ENCODE measurements at regions not wholly inside any gene's neighbourhood (a gene's known extent, or its start where the extent isn't known, plus 50 kb on each side); places are given as distances from the start of the nearest gene placed in this dataset.
"Not testable (repeated sequence)": the region's sequence is repeated elsewhere in the genome, so short reads cannot be mapped to it uniquely, and the experiment has no call there.

DNA sequence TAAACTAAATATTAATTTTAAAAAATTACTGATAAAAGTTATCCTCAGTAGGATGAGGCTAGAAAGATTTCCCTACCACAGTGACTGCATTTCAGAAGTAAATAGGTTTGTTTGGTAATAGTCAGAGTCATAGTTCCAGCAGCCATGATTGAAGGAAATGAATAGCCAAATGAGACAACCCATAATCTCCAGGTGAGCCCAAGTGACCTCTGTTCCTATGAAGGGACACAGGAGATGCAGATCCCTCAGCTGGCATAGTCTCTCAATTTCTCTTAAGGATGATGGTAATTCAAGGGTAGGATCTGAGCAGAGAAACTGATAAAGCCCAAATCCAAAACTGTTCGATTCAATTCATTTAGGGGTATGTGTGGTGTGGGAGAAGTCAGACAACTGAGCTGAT lies 461.8 kb downstream of the RAP2B start:
- no peak for DNase-seq

DNA sequence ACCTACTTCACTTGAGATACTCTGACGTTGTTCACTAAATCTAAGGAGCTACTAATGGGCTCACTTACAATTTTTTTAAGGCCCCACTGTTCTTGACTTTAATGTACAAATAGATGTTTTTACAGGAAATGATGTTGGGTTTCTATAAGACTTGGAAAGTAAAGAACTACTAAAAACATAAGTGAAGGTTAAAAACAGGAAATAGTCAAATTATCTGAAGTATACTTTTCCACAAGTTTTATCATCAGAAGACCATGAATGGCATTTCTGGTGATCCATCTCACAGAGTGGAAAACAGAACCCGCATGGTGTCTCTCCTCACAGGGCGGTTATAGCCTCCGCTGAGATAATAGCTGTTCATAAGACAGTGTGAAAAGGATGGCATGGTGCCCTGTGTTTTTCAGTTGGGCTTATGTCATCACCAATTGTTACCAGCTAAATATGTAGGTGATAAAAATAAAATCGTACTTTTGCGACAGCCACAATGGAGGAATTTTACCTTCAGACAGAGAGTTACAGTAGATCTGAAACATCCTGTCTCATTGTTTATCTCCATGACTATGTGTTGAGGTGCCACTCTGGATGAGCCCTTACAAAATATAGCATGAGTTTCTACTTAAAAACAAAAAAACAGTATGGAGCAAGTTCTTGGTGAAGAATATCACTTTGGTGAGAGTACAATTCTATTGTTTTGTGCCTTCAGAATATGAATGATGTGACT lies 462.4 kb downstream of the RAP2B start:
- DNase-seq, result no peak

DNA sequence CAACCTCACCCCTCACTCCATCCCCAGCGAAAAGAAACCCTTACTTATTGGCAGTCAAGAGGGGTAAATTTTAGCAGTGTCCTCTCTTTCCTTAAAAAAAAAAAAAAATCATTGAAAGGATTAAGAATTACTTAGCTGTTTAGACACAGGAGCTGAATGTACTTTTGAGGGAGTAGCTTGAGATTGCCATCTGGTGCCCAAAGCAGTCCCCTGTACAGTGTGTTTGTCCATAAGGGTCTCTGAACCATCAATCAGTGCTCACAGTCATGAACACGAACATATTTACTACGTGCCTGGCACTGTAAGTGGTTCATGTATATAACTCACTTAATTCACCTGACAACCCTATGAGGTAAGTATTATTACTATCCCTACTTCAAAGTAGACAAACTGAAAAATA lies 463.5 kb downstream of the RAP2B start:
- no peak for DNase-seq

DNA sequence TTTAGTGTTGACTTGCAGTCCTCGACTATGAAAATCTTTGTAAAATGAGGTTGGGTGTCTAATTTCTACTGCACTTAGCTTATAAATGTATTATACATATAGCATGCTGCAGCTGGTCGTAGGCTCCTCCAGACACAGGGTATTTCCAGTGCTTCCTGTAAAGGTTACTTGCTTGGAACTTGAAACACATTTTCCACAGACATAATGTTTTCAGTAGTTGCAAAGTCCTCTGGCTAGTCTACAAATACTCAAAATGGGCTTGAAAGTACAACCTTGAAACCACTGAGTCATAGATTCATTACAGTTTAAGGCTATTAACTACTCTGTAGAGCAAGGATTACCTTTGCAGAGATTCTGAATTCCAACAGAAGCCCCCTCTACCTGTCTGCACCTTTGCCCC lies 464.1 kb downstream of the RAP2B start:
- no peak for DNase-seq

DNA sequence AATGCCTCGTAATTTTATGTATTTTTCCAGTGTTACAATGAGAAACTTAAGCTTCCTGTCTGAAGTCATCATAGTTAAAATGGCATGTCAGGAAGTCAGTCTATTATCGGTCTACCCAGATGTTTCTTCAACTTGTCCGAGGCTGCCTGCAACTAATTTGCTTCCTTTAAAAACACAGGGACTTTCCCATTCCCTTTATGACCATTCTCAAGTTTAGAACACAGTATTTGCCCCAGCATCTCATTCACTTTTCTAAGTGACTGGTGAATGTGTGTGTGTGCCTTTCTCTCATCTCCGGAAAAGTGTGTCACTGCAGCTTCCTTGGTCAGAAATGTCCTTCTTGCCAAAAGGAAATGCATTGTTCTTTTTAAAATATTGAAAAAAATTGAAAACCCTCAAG lies 466.6 kb downstream of the RAP2B start:
- no peak for DNase-seq

DNA sequence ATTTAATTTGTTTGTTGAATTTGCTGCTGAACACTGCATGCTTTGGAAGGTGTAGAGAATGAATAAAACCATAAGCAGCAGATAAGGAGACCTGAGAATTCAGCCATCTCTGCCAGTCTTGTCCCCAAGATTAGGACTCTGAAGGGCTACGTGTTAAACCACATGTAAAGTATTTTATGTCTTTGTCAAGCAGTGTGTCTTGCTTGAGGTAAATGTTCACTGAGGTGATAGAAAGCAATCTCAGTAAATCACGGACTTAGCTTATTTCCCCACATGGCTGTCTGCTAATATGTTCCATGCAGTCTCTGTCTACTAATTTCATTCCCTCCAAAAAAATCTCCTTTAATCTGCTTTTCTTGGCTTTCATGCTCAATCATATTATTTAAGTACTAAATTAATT lies 467.1 kb downstream of the RAP2B start:
- DNase-seq, result no peak

DNA sequence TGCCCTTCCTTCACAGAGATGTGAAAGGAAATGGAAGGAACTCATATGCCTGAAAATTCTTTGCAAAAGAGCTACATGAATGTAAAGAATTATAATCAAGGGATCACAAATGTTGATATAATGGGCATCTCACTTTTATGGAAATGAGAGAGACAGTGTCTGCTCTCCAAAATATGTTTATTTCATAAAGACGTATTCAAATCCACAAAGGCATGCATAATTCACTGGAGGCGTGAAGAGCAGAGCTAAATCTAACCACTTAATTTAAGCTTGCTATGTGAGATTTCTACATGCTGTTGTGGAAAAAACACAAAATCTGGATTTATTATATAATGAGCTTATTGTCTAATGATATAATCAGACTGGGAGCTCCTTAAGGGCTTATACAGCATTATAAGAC lies 469.1 kb downstream of the RAP2B start:
- no peak for DNase-seq

DNA sequence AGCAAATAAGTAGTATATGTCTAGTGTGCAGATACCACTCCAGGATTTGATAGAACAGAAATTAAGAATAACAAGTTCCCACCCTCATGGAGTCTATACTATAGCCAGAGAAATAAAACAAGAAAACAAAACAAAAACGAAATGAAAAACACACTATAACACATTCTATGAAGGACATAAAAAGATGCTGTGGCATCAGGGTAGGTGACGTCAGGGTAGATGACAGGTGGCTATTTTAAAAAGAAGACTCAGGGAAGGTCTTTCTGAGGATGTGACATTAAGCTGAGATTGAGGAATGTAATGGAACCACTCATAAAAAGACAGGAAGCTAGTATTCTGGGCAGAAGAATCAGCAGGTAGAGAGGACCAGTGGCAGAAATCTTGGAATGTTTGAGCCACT lies 469.6 kb downstream of the RAP2B start:
- DNase-seq, result no peak

DNA sequence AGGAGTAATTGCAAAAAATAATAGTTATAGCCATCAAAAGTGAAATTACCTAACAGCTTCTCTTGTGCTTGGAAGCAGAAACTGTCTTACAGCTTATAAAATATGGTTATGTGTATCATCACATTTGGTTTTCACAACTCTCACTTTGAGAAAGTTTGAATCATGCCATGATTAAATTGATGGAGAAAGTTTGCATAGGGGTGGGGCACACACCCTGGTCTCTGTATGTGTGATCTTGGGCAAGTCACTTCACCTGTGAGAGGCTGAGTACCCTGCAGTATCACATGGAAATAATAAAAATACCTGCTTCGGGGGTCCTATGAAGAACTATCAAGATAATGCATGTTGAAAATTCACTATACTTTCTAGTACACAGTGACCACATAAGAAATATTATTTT lies 471.4 kb downstream of the RAP2B start:
- DNase-seq, result no peak

DNA sequence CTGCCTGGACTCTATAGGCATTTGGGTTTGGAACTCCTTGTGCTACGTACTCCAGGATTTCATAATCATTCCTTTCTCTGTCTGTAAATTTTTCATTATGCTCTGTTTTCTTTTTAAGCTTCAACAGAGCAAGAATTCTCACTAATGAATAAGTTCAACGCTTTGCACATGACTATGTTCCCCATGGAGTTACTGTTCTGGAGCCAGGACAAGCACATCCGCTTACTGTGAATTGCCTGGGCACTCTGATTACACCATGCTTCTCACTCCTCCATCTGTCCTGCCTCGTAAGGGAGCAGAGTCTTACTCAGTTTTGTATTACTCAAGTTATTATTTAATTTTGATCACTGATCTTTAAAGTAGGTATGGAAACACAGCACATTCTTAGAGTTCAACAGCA lies 472.7 kb downstream of the RAP2B start:
- DNase-seq, result no peak

DNA sequence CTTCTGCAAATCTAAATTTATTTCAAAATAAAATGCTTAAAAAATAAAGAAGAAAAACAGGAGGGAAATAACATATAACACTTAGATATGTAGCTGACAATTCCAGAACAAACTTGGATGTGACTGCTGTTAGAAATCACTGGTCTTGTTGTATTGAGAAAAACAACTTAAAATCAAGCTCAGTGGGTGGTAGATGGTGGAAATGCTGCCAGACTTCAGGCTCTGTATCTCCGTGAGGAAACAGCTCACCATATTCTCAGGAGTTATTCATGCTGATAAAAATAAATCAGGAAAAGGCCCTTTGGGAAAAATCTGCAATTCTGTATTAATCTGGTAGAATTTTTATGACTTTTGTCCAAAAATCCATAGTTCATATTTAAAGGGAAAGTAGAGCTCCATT lies 477.6 kb downstream of the RAP2B start:
- DNase-seq, result no peak

DNA sequence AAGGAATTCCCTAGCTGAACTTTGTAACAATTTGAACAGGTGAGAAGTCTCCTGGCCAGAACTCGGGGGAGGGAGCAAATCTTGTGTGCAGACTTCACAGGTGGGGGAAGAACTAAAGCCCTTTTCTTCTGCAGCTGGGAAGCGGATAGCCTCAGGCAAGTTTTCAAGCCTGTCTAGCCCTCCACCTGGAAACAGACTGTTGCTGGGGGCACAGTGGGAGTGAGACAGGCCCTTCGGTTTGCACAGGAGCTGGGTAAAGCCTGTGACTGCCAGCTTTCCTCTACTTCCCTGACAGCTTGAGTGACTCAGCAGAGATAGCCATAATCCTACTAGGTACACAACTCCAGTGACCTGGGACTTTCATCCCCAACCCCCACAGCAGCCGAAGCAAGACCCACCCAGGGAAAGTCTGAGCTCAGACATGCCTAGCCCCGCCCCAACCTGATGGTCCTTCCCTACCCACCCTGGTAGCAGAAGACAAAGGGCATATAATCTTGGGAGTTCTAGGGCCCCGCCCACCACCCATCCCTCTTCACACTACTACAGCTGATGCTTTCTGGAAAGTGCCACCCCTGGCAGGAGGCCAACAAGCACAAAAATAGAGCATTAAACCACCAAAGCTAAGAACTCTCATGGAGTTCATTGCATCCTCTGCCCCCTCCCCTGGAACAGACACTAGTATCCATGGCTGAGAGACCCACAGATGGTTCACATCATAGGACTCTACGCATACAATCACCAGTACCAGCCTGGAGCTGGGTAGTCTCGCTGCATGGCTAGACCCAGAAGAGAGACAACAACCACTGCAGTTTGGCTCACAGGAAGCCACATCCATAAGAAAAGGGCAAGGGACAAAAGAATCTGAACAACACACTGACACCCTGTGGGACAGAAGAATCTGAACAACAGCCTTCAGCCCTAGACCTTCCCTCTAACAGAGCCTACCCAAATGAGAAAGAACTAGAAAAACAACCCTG lies 479.0 kb downstream of the RAP2B start:
- no peak for DNase-seq

DNA sequence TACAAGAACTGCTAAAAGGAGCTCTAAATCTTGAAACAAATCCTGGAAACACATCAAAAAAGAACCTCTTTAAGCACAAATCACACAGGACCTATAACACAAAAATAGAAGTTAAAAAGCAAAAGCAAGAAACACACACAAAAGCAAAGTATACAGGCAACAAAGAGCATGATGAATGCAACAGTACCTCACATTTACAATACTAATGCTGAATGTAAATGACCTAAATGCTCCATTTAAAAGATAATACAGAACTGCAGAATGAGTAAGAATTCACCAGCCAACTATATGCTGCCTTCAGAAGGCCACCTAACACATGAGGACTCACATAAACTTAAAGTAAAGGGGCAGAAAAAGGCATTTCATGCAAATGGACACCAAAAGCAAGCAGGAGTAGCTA lies 478.6 kb upstream of the ARHGEF26 start:
- not testable (repeated sequence) for DNase-seq

DNA sequence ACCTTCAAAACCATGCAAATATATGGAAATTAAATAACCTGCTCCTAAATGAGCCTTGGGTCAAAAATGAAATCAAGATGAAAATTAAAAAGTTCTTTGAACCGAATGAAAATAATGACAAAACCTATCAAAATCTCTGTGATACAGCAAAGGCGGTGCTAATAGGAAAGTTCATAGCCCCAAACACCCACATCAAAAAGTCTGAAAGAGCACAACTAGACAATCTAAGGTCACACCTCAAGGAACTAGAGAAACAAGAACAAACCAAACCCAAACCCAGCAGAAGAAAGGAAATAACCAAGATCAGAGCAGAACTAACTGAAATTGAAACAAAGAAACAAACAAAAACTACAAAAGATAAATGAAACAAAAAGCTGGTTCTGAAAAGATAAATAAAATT lies 477.7 kb upstream of the ARHGEF26 start:
- not testable (repeated sequence) for DNase-seq

DNA sequence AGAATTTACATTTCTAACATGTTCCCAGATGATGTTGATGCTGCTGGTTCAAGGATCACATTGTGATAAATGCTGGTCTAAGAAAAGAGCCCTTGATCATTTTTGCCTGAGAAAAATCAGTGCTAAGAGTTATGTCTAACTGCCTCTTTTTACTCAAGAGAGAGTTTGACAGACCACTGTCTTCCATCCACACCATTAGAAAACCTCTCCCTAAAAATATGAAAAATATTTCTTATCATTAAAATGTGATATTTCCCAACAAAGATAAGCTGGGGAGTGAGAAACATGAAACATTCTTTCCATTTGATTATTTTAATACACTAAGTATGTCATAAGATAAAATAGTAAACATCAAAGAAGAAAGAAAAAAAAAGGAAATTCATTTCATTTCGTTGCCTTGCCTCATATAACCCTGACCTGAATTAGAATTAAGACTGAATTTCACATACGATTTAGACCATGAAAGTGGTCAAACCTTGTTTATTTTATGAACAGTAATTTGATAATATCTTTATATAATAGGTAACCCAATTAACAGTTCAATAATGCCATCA lies 471.8 kb upstream of the ARHGEF26 start:
- no peak for DNase-seq

DNA sequence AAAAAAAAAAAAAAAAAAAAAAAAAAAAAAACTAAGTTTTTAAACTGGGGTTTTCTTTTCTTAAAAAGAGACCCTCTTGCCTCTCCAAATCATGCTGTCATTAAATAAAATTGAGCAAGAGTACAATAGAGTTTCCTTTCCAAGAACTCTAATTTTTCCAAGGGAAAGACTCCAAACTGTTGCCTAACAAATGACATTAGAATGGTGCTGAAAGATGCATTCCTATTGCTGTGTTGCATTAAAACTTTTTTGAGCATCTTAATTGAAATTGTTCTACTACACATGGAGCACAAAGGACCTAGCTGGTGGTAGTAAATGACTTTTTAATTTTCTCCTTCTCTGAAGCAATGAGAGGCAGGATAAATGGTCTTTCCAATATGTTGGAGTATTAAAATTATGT lies 469.1 kb upstream of the ARHGEF26 start:
- no peak for DNase-seq

DNA sequence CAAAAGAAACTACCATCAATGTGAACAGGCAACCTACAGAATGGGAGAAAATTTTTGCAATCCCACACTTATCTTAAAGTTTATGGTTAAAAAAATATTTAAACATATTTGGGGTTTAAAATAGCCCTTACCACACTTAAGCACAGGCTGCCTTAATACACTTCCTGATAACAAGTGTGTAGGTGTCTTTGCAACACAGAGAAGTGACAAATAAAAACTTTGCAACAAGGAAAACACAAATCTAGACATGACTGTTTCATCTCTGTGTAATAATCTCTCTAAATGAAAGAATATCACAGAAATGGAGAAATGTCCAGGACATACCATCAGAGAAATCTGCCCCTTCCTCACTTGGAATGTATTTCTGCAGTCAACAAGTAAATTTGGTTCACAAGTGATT lies 464.1 kb upstream of the ARHGEF26 start:
- DNase-seq, result no peak

DNA sequence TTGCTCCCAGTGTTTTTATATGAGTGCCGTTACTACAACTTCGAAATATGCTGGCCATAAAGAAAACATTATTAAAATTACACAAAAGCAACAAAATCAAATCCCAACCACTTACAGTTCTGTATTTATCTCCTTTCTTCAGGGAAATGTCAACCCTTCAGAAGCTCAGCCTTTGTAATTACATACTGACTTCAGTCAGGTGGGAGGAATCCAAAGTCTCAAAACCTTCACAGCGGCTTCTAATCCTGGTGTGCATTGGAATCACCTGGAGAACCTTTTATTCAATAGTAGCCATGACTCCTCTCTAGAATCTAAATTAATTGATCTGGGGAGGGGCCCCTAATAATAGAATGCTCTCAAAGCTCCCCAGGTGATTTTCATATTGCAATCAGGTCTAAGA lies 463.7 kb upstream of the ARHGEF26 start:
- DNase-seq, result no peak

DNA sequence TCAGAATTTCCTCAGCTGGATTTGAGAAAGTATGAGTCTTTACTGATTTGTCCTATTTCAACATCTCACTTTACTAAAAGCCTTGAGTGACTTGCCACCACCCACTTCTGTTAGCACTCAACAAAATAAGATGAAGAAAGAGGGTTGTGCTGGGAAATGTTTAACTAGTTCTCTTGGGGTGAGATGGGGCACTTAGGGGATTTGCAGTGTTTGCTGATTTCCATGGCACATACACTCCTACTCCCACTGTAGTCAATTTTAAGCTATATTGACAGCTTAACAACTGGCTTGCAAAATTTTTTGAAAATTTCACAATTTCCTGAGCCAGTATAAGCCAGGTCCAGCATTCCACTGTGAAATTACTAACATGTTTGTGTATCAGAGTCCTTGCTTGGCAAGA lies 463.1 kb upstream of the ARHGEF26 start:
- no peak for DNase-seq

DNA sequence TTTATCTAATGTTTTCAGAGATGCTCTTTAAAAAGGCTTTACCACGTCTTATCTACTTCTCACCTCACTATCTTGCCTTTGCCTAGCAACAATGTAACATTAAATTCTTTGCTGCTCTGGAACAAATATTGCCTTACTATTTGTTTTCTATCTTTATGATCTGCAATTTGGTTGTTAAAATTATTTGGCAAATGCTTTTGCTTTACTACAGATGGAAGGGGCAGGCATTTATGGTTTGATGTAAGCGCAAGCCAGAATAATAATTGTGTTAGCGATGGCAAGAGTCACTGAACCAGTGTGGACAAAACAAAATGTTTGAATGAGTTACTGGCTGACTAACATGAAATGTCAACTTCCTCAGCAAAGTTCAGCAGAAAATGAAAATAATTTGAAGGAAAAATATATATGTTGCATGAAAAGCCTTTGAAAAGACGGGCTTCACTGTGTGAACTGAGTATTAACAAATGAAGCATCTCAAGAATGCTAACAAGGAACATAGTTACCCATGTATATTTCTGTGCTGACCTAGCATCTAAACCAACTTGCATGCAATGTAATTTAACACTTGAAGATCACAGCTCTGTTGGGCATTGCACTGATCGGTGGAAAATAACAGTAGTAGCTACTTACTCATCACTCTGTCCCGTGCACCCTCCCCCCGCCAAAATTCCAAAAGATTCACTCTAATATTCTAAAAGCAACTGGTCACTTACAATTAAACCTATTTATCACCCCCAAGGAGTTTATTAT lies 454.0 kb upstream of the ARHGEF26 start:
- no peak for DNase-seq

DNA sequence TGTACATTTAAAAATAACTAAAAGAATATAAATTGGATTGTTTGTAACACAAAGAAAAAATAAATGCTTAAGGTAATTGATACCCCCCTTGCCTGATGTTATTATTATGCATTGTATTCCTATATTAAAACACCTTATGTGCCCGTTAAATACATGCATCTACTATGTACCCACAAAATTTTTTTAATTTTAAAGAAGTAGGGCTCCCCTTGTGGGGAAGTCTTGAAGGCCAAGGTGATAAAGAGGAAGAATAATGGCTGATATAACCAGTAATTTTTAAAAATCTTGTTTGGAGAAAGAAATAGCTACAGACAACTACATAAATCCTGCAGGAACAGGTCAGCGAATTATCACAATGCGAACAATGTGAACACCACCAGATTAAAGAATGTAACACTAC lies 451.7 kb upstream of the ARHGEF26 start:
- no peak for DNase-seq

DNA sequence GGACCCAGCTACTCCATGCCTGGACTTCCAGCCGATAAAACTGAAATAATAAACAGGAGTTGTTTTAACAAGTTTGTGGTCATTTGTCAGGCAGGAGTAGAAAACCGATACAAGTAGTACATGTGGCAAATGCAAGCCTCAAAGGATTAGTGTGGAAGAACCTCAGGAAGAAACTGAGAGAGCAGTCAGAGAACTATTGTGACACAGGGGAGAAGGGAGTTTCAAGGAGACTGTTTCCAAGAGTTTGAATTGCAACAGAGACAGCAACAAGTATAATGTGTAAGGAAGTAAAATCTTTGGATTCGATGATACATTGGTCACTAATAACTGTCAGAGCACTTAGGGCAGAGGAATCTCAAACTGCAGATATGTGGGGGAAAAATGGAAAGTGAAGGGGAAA lies 450.6 kb upstream of the ARHGEF26 start:
- no peak for DNase-seq

DNA sequence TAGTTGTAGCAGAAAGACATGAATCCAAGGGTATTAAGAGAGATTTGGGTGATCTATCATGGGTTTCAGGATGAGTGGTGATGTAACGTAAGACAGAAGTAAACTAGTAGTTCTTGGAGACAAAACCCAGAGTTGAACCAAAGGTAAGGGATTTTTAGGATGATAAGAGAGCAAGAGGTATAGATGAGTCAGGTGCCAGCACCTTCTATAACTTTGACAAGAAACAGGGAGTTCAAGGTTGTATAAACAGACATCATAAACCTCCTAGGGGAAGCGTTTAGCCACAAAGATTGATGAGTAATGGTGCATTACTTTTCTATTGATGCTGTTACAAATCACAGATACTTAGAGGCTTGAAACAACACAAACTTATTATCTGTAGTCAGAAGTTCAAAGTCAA lies 447.3 kb upstream of the ARHGEF26 start:
- no peak for DNase-seq

Measured in NCI-H2081 (cell line).